ENCODE measurements at regions not wholly inside any gene's neighbourhood (a gene's known extent, or its start where the extent isn't known, plus 50 kb on each side); places are given as distances from the start of the nearest gene placed in this dataset.

GRCh38 chr4:30667919-30668318 lies 52.2 kb upstream of the PCDH7 start:
- TF ChIP-seq EZH2 (IDR thresholded peaks at IDR 0.05; ENCODE audit: insufficient read depth, poor library complexity, severe bottlenecking), result no peak
- TF ChIP-seq EZH2phosphoT487 (IDR thresholded peaks at IDR 0.05; ENCODE audit: insufficient read depth, low read depth), result no peak
